Kidney epithelial cell (primary cell): ENCODE measurements at regions not wholly inside any gene's neighbourhood (a gene's known extent, or its start where the extent isn't known, plus 50 kb on each side); places are given as distances from the start of the nearest gene placed in this dataset.

Source experiments
- DNase-seq: peaks from one replicate; pipeline ENCODE4 v3.0.0-alpha.2; 2010; ENCODE audit warnings: low read depth
- H3K27me3 ChIP-seq: 2 replicates; pipeline ENCODE4 v1.6.0; 2011; ENCODE audit warnings: low read length; ENCODE audit not compliant: control insufficient read depth, insufficient read depth
- H3K36me3 ChIP-seq: 2 replicates; pipeline ENCODE4 v1.5.1; 2011; ENCODE audit warnings: low read length; ENCODE audit not compliant: control insufficient read depth, insufficient read depth
- H3K4me3 ChIP-seq: 2 replicates; pipeline ENCODE4 v1.5.1; 2011; ENCODE audit warnings: low read depth, mild to moderate bottlenecking, control low read depth, low read length
- TF ChIP-seq, protein P1 (sequence below): IDR thresholded peaks from 2 replicates; pipeline ENCODE4 v1.5.1; 2011; ENCODE audit warnings: mild to moderate bottlenecking, moderate library complexity, low read length, control low read depth, inconsistent platforms; ENCODE audit not compliant: insufficient read depth, poor library complexity, severe bottlenecking

DNA sequence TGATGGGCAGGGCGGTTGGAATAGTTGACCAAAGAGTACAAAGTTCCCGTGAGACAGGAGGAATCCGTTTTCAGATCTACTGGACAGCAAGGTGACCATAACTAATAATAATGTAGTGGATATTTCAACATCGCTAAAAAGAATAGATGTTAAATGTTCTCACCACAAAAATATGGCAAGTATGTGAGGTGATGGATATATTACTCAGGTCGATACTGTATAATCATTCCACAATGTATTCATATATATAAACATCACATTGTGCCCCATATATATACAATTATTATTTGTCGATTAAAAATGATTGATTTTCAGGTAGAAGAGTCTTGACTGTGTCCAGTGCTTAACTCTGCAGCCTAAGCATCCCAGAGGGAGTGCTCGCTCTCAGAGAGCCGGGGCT, 141.6 kb upstream of the TENM3 start:
- no peak for DNase-seq
- TF ChIP-seq, protein P1, sequence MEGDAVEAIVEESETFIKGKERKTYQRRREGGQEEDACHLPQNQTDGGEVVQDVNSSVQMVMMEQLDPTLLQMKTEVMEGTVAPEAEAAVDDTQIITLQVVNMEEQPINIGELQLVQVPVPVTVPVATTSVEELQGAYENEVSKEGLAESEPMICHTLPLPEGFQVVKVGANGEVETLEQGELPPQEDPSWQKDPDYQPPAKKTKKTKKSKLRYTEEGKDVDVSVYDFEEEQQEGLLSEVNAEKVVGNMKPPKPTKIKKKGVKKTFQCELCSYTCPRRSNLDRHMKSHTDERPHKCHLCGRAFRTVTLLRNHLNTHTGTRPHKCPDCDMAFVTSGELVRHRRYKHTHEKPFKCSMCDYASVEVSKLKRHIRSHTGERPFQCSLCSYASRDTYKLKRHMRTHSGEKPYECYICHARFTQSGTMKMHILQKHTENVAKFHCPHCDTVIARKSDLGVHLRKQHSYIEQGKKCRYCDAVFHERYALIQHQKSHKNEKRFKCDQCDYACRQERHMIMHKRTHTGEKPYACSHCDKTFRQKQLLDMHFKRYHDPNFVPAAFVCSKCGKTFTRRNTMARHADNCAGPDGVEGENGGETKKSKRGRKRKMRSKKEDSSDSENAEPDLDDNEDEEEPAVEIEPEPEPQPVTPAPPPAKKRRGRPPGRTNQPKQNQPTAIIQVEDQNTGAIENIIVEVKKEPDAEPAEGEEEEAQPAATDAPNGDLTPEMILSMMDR: no peak
- H3K27me3 ChIP-seq: no peaks in the 10 kb centered on the region

DNA sequence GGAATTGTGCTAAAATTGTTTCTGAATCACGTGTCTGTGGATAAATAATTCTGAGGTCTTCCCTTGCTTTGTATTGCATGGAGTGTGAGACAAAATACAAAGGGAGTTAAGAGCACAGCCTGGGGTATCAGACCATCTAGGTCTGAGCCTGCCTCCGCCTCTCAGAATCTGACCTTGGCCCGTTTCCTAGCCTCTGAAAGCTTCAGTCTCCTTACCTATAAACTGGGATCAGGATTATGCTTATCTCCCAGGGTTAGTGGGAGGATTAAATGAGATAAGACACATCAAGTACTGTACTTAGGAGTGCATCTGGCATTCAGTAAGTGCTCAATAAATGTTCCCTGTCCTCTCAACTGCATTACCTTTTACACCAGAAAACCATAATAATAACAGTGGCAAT, 140.6 kb upstream of the TENM3 start:
- no peak for DNase-seq
- Histone ChIP-seq H3K36me3 (no peaks in the 10 kb centered on the region), H3K27me3 (no peaks in the 10 kb centered on the region), H3K4me3 (no peak overlapping the region)
- TF ChIP-seq, protein P1: no peak

More for the DNA sequence above, 141.6 kb upstream of the TENM3 start:
- H3K4me3 ChIP-seq: no peak overlapping the region
- no peaks in the 10 kb centered on the region for H3K36me3 ChIP-seq

DNA sequence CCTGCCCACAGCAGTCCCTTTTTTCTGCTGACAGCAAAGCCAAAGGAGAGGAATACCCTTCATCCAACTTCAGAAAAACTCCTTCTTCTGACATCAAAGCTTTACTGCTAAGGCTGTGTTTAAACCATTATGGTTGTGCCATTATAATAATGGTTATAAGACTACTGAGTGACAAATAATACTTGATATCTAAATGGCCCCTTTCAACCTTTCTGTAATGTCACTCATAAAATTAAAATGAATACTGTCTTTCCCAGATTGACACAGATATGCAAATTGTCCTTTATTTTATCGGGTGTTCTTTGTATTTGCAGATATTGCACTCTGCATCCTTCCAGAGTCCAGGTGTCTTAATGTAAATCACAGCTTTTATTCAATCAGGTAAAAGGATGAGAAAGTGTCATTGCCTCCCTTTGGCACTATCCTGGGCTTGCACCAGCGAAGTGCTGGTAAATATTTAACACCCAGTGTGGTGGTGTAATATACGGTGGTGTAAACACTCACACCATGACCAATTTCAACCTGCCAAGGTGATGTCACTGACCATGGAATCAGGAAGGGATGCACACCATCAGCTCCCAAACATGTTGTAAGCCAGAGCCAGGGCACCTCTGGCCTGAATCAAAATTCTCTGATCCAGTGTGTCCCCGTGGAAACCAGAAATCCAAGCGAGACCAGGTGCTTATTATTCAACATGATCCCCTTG, 139.4 kb upstream of the TENM3 start:
- TF ChIP-seq, protein P1: no peak

DNA sequence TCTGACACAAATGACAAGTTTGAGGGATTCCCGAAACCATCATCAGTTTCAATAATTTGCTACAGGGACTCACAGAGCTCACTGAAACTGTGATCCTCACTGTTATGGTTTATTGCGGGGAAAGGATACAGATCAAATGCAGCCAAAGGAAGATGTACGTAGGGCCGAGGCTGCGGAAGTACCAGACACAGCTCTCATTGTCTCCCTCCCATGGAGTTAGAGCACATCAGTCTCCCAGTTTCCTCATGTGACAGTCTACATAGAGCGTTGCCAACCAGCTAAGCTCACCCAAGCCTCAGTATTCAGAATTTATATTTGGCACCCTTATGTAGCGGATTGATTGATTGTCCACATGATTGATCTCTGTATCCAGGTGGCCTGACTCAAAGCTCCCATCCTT, 137.8 kb upstream of the TENM3 start:
- TF ChIP-seq, protein P1: no peak
- H3K27me3 ChIP-seq: no peaks in the 10 kb centered on the region
- no peak for DNase-seq
- no peak overlapping the region for H3K4me3 ChIP-seq
- no peaks in the 10 kb centered on the region for H3K36me3 ChIP-seq

More for the DNA sequence above, 139.4 kb upstream of the TENM3 start:
- peak; percentile 28 for DNase-seq
- no peaks in the 10 kb centered on the region for H3K27me3 ChIP-seq
- no peak overlapping the region for H3K4me3 ChIP-seq
- H3K36me3 ChIP-seq: no peaks in the 10 kb centered on the region

DNA sequence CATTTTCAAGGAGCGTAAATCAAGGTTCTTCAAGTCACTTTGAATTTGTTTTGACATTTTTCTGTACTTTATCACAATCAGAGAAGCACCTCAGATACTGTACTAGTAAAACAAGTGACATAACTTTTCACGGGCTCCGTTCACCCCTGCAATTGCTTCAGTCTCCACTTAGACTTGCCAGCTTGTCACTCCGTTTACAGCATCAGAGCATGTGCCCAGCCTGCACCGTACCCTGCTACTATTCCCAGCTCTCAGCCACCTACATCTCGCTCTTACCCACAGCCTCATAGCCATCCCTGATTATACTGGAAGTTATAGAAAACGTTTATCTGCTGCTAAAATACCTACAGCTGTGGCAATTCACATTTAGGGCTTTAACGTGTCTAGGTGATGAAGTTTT, 135.3 kb upstream of the TENM3 start:
- Histone ChIP-seq H3K4me3 (no peak overlapping the region), H3K36me3 (no peaks in the 10 kb centered on the region), H3K27me3 (no peaks in the 10 kb centered on the region)
- DNase-seq: no peak
- TF ChIP-seq, protein P1: no peak

DNA sequence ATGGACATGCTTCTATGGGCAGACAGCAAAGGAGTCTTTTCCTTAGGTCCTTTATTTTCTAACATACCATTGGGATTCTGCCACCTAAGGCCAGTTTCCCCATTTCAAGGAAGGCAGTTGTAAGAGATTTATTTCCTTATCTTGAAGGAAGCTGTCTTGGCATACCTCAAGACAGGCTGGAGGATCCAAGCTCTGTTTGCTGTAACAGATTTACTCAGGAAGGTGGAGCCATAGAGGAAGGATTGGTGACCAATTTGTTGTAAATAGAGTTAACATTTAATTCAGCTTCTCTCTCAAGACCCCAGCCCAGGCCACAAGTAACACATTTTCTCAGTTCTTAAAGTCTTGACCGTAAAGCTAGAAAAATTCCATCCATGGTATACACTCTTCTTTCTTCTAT, 131.6 kb upstream of the TENM3 start:
- H3K36me3 ChIP-seq: no peaks in the 10 kb centered on the region
- TF ChIP-seq, protein P1: no peak
- no peaks in the 10 kb centered on the region for H3K27me3 ChIP-seq
- no peak overlapping the region for H3K4me3 ChIP-seq
- no peak for DNase-seq
